Muscle of leg (tissue), 3 donors: ENCODE measurements at regions not wholly inside any gene's neighbourhood (a gene's known extent, or its start where the extent isn't known, plus 50 kb on each side); places are given as distances from the start of the nearest gene placed in this dataset.

ENCODE experiments used
- DNase-seq: peaks from one replicate; pipeline ENCODE4 v3.0.0; 2013
- H3K27ac ChIP-seq: one replicate; pipeline ENCODE4 v1.5.1; 2013; ENCODE audit warnings: mild to moderate bottlenecking, low read length, control low read depth
- H3K27me3 ChIP-seq: one replicate; pipeline ENCODE4 v1.6.1; 2013; ENCODE audit warnings: low read length; ENCODE audit not compliant: control insufficient read depth, insufficient read depth
- H3K36me3 ChIP-seq: one replicate; pipeline ENCODE4 v1.6.1; 2013; ENCODE audit warnings: low read length; ENCODE audit not compliant: control insufficient read depth, insufficient read depth
- H3K4me1 ChIP-seq: one replicate; pipeline ENCODE4 v1.6.1; 2013; ENCODE audit warnings: low read length; ENCODE audit not compliant: control insufficient read depth, insufficient read depth
- H3K4me3 ChIP-seq: one replicate; pipeline ENCODE4 v1.5.1; 2013; ENCODE audit warnings: low read length, control low read depth
- H3K9me3 ChIP-seq: replicated peaks from 2 replicates; pipeline ENCODE4 v1.6.1; 2013; ENCODE audit warnings: low read depth, low read length; ENCODE audit not compliant: control insufficient read depth
- WGBS: methylation state at CpG from one replicate; pipeline ENCODE4 v1.1.5; 2013; ENCODE audit warnings: missing lambda C conversion rate; ENCODE audit not compliant: insufficient coverage; 5-methylcytosine and 5-hydroxymethylcytosine counted together

DNA sequence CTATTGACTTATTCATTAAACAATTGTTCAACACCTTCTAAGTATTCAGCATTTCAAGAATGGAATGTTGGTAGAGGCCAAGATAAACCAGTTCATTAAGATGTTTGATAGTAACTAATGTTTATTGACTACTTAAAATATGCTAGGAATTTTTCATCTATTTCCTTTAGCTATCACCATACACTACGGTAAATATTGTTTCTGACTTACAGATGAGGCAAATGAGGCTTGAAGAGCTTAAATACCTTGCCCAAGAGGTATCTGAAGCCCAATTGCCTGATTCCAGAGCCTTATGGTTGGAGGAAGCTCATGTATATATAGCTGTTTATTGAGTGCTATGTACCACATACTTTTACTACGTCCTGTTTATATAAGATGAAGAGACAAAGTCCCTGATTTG lies 286.2 kb downstream of the NDFIP2 start:
- no CpG with 5 or more reads among the region's 2 CpGs for WGBS
- Histone ChIP-seq H3K27me3 (no peaks in the 10 kb centered on the region), H3K36me3 (no peaks in the 10 kb centered on the region), H3K4me3 (no peak overlapping the region), H3K27ac (no peak overlapping the region), H3K9me3 (peaks cover 8% of the 10 kb centered on the region), H3K4me1 (no peaks in the 10 kb centered on the region)
- no peak for DNase-seq

DNA sequence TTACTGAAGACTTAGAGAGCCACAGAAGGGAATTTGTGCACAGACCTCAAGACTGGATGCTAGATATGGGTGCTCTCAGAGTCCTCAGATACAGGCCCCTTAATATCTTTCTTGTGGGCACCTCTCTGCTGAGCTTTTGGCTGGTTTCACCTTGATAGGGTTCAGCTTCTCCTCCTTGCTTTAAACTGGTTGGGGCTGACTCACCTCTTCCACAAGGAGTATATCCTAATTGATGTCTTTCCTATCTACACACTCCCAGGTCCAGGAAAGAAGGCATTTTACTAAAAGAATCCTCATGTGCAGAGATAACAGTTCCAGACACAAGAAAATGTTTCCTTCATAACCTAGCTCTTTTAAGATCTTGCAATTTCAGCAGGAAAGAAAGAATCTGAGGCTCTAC lies 284.4 kb downstream of the NDFIP2 start:
- Histone ChIP-seq H3K27me3 (no peaks in the 10 kb centered on the region), H3K9me3 (no peaks in the 10 kb centered on the region), H3K4me3 (no peak overlapping the region), H3K36me3 (no peaks in the 10 kb centered on the region), H3K27ac (no peak overlapping the region), H3K4me1 (no peaks in the 10 kb centered on the region)
- DNase-seq, result no peak

DNA sequence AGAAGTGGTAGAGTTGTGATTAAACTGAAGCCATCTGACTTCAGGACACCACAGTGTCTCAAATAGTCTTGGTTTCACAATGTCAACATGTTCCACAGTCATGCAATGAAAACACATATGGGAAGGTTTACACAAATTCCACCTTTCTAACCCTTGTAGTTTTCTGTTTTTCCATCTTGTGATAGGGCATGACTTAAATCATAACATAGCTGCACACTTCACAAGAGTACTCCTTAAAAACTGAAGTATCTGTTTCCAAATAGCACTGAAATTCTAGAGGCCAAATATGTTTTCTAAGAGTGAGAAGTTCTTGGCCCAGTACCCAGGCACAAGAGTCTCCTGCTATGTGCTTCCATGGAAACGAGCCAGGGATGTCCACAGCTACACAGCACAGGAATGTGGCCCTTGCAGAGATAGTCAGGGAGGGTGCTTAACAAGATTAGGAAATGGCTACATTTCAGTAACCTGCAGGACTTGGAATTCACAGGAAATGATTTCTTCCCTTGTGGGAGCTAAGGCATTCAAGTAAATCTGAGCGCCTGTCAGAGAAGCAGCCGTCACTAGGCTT lies 269.1 kb downstream of the NDFIP2 start:
- peaks cover 13% of the 10 kb centered on the region for H3K4me1 ChIP-seq
- H3K9me3 ChIP-seq, result no peaks in the 10 kb centered on the region
- peak overlapping the region; percentile 37 for H3K27ac ChIP-seq

GRCh38 chr13:79749566-79749965 lies 268.6 kb downstream of the NDFIP2 start:
- H3K4me1 ChIP-seq, result peaks cover 13% of the 10 kb centered on the region
- peak overlapping the region; percentile 37 for H3K27ac ChIP-seq
- no peak for DNase-seq
- no peaks in the 10 kb centered on the region for H3K36me3 ChIP-seq
- no peaks in the 10 kb centered on the region for H3K9me3 ChIP-seq
- no peak overlapping the region for H3K4me3 ChIP-seq
- no peaks in the 10 kb centered on the region for H3K27me3 ChIP-seq
- WGBS, result no CpG with 5 or more reads among the region's 2 CpGs

More for the DNA sequence above, 269.1 kb downstream of the NDFIP2 start:
- DNase-seq, result peak; percentile 94
- no peaks in the 10 kb centered on the region for H3K27me3 ChIP-seq
- H3K4me3 ChIP-seq, result no peak overlapping the region
- no peaks in the 10 kb centered on the region for H3K36me3 ChIP-seq
- 0% methylated on average over 1 of the region's 3 CpGs for WGBS

GRCh38 chr13:79745081-79745480 lies 264.1 kb downstream of the NDFIP2 start:
- Histone ChIP-seq H3K27ac (no peak overlapping the region), H3K27me3 (no peaks in the 10 kb centered on the region), H3K36me3 (no peaks in the 10 kb centered on the region), H3K4me3 (no peak overlapping the region), H3K4me1 (peaks cover 9% of the 10 kb centered on the region), H3K9me3 (no peaks in the 10 kb centered on the region)
- peak; percentile 79 for DNase-seq
- WGBS, result 27% methylated on average over 2 of the region's 2 CpGs

- DNase-seq, result no peak
- H3K27me3 ChIP-seq, result no peaks in the 10 kb centered on the region
- no peak overlapping the region for H3K27ac ChIP-seq
- H3K9me3 ChIP-seq, result no peaks in the 10 kb centered on the region
- WGBS, result 100% methylated on average over 1 of the region's 3 CpGs
- no peaks in the 10 kb centered on the region for H3K36me3 ChIP-seq
- no peak overlapping the region for H3K4me3 ChIP-seq
- H3K4me1 ChIP-seq, result peaks cover 6% of the 10 kb centered on the region
These were observed 262.0 kb downstream of the NDFIP2 start for GRCh38 chr13:79742923-79743322.

- WGBS, result 0% methylated on average over 2 of the region's 6 CpGs
- Histone ChIP-seq H3K4me1 (peaks cover 6% of the 10 kb centered on the region), H3K36me3 (no peaks in the 10 kb centered on the region), H3K27ac (peak overlapping the region; percentile 14), H3K27me3 (no peaks in the 10 kb centered on the region), H3K4me3 (no peak overlapping the region), H3K9me3 (no peaks in the 10 kb centered on the region)
- peak; percentile 83 for DNase-seq
These were observed 260.0 kb downstream of the NDFIP2 start for GRCh38 chr13:79740991-79741390.

- WGBS, result 100% methylated on average over 1 of the region's 1 CpG
- no peak overlapping the region for H3K4me3 ChIP-seq
These were observed 255.4 kb downstream of the NDFIP2 start for GRCh38 chr13:79736356-79736755.

GRCh38 chr13:79735228-79735627 lies 254.3 kb downstream of the NDFIP2 start:
- peaks cover 5% of the 10 kb centered on the region for H3K9me3 ChIP-seq
- H3K27me3 ChIP-seq, result no peaks in the 10 kb centered on the region
- DNase-seq, result no peak
- H3K36me3 ChIP-seq, result no peaks in the 10 kb centered on the region
- H3K27ac ChIP-seq, result no peak overlapping the region
- H3K4me3 ChIP-seq, result no peak overlapping the region
- H3K4me1 ChIP-seq, result no peaks in the 10 kb centered on the region

More at GRCh38 chr13:79736356-79736755, 255.4 kb downstream of the NDFIP2 start:
- no peaks in the 10 kb centered on the region for H3K27me3 ChIP-seq
- H3K36me3 ChIP-seq, result no peaks in the 10 kb centered on the region
- H3K4me1 ChIP-seq, result peaks cover 4% of the 10 kb centered on the region
- no peak for DNase-seq
- no peak overlapping the region for H3K27ac ChIP-seq
- peaks cover 3% of the 10 kb centered on the region for H3K9me3 ChIP-seq

- H3K27ac ChIP-seq, result peak overlapping the region; percentile 37
- no peak overlapping the region for H3K4me3 ChIP-seq
- H3K9me3 ChIP-seq, result peaks cover 2% of the 10 kb centered on the region
- H3K27me3 ChIP-seq, result no peaks in the 10 kb centered on the region
- H3K36me3 ChIP-seq, result no peaks in the 10 kb centered on the region
- H3K4me1 ChIP-seq, result peaks cover 26% of the 10 kb centered on the region
- DNase-seq, result no peak
These were observed 246.1 kb downstream of the NDFIP2 start for GRCh38 chr13:79727086-79727485.

- Histone ChIP-seq H3K9me3 (no peaks in the 10 kb centered on the region), H3K27me3 (no peaks in the 10 kb centered on the region), H3K36me3 (no peaks in the 10 kb centered on the region), H3K27ac (peak overlapping the region; percentile 45), H3K4me3 (no peak overlapping the region), H3K4me1 (peaks cover 26% of the 10 kb centered on the region)
- peak; percentile 66 for DNase-seq
- WGBS, result no CpG with 5 or more reads among the region's 1 CpG
These were observed 244.9 kb downstream of the NDFIP2 start for GRCh38 chr13:79725841-79726240.
